Epithelial cell of esophagus (primary cell): ENCODE measurements at regions not wholly inside any gene's neighbourhood (a gene's known extent, or its start where the extent isn't known, plus 50 kb on each side); places are given as distances from the start of the nearest gene placed in this dataset.
"Not testable (repeated sequence)": the region's sequence is repeated elsewhere in the genome, so short reads cannot be mapped to it uniquely, and the experiment has no call there.

Source experiments
- DNase-seq: peaks from one replicate; pipeline ENCODE4 v3.0.0; 2010; ENCODE audit warnings: low read depth
- H3K4me3 ChIP-seq: 2 replicates; pipeline ENCODE4 v1.5.1; 2011; ENCODE audit warnings: mild to moderate bottlenecking, low read length, control low read depth
- TF ChIP-seq, protein P1 (sequence below): IDR thresholded peaks from 2 replicates; pipeline ENCODE4 v1.5.1; 2011; ENCODE audit warnings: low read depth, mild to moderate bottlenecking, low read length, control low read depth, inconsistent platforms; ENCODE audit not compliant: insufficient read depth; ENCODE audit errors: missing control alignments

- TF ChIP-seq, protein P1, sequence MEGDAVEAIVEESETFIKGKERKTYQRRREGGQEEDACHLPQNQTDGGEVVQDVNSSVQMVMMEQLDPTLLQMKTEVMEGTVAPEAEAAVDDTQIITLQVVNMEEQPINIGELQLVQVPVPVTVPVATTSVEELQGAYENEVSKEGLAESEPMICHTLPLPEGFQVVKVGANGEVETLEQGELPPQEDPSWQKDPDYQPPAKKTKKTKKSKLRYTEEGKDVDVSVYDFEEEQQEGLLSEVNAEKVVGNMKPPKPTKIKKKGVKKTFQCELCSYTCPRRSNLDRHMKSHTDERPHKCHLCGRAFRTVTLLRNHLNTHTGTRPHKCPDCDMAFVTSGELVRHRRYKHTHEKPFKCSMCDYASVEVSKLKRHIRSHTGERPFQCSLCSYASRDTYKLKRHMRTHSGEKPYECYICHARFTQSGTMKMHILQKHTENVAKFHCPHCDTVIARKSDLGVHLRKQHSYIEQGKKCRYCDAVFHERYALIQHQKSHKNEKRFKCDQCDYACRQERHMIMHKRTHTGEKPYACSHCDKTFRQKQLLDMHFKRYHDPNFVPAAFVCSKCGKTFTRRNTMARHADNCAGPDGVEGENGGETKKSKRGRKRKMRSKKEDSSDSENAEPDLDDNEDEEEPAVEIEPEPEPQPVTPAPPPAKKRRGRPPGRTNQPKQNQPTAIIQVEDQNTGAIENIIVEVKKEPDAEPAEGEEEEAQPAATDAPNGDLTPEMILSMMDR, result no peak
- DNase-seq, result no peak
- no peak overlapping the region for H3K4me3 ChIP-seq
These were observed 56.2 kb upstream of the ANXA1 start for GRCh38 chr9:73095425-73095824.

GRCh38 chr9:73093740-73094379, 57.8 kb upstream of the ANXA1 start:
- H3K4me3 ChIP-seq, result no peak overlapping the region
- no peak for DNase-seq
- TF ChIP-seq, protein P1, result no peak

GRCh38 chr9:73093016-73093739, 58.5 kb upstream of the ANXA1 start:
- no peak for DNase-seq
- no peak overlapping the region for H3K4me3 ChIP-seq

GRCh38 chr9:73091909-73092308, 59.8 kb upstream of the ANXA1 start:
- no peak for DNase-seq
- no peak overlapping the region for H3K4me3 ChIP-seq
- TF ChIP-seq, protein P1, result no peak

More at GRCh38 chr9:73093016-73093739, 58.5 kb upstream of the ANXA1 start:
- TF ChIP-seq, protein P1, result no peak

- no peak for DNase-seq
- TF ChIP-seq, protein P1, result no peak
These were observed 61.5 kb upstream of the ANXA1 start for GRCh38 chr9:73090214-73090613.

DNA sequence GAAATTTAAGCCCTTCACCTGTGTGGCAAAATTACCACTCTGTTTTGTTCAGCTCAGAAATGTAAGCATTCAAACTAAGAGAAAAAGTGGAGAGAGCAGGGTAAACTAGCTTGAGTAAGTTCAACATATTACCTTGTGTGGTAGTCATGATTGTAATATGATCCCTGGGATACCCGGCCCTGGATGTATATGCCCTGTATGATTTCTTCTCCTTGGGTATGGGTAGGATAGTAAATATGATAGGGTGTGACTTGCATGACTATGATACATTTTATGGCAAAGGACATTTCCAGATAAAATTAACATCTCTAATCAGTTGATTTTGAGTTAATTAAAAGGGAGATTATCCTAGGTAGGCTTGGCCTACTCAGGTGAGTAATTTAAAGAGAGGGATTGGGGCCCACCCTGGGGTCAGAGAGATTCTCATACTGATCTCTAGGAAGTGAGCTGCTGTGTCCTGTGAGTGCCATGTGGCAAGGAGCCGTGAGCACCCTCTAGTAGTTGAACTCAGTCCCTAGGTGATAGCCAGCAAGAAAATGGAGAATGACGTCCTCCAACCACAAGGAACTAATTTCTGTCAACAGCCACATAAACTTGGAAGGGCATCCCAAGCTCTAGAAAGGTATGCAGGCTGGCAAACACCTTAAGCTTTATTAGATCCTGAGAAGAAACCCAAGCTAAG, 62.2 kb upstream of the ANXA1 start:
- DNase-seq, result peak; percentile 45
- no peak overlapping the region for H3K4me3 ChIP-seq
- TF ChIP-seq, protein P1, result no peak

More at GRCh38 chr9:73090214-73090613, 61.5 kb upstream of the ANXA1 start:
- no peak overlapping the region for H3K4me3 ChIP-seq

DNA sequence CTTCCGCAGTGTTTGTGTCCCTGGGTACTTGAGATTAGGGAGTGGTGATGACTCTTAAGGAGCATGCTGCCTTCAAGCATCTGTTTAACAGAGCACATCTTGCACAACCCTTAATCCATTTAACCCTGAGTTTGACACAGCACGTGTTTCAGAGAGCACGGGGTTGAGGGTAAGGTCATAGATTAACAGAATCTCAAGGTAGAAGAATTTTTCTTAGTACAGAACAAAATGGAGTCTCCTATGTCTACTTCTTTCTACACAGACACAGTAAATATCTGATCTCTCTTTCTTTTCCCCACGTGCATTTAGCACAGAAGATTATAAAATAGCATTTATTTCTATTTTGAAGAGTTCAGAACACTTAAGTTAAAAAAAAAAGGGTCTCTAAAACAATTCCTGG, 63.8 kb upstream of the ANXA1 start:
- H3K4me3 ChIP-seq, DNase-seq: not testable (repeated sequence)
